H9 (cell line): ENCODE measurements at regions not wholly inside any gene's neighbourhood (a gene's known extent, or its start where the extent isn't known, plus 50 kb on each side); places are given as distances from the start of the nearest gene placed in this dataset.

Experiments used
- DNase-seq: peaks from one replicate; pipeline ENCODE4 v3.0.0-alpha.2; 2017
- H2AFZ ChIP-seq: one replicate; pipeline ENCODE4 v1.6.1; 2013; ENCODE audit warnings: mild to moderate bottlenecking, low read length, control low read depth, moderate library complexity
- H2AK5ac ChIP-seq: 2 replicates; pipeline ENCODE4 v1.6.1; 2013; ENCODE audit warnings: low read length, control low read depth, mixed read lengths; ENCODE audit not compliant: insufficient read length
- H2BK120ac ChIP-seq: one replicate; pipeline ENCODE4 v1.6.1; 2013; ENCODE audit warnings: low read depth, mild to moderate bottlenecking, low read length, control low read depth, inconsistent platforms; ENCODE audit not compliant: poor library complexity, severe bottlenecking
- H2BK12ac ChIP-seq: 2 replicates; pipeline ENCODE4 v1.6.1; 2013; ENCODE audit warnings: low read length, control low read depth, mixed read lengths, low read depth; ENCODE audit not compliant: insufficient read length
- H2BK15ac ChIP-seq: 2 replicates; pipeline ENCODE4 v1.6.1; 2013; ENCODE audit warnings: low read depth, low read length, control low read depth
- H2BK20ac ChIP-seq: one replicate; pipeline ENCODE4 v1.6.1; 2013; ENCODE audit warnings: low read depth, mild to moderate bottlenecking, low read length, control low read depth, inconsistent platforms; ENCODE audit not compliant: poor library complexity, severe bottlenecking
- H2BK5ac ChIP-seq: 2 replicates; pipeline ENCODE4 v1.6.1; 2013; ENCODE audit warnings: low read length, control low read depth, mixed read lengths; ENCODE audit not compliant: insufficient read length
- H3K14ac ChIP-seq: 2 replicates; pipeline ENCODE4 v1.6.1; 2013; ENCODE audit warnings: low read length, control low read depth; ENCODE audit not compliant: insufficient read depth
- H3K18ac ChIP-seq: 2 replicates; pipeline ENCODE4 v1.6.1; 2013; ENCODE audit warnings: low read depth, mild to moderate bottlenecking, mixed read lengths, low read length, control low read depth; ENCODE audit not compliant: insufficient read length
- H3K23ac ChIP-seq: 2 replicates; pipeline ENCODE4 v1.6.1; 2013; ENCODE audit warnings: low read length, control low read depth, mixed read lengths, low read depth; ENCODE audit not compliant: insufficient read length
- H3K23me2 ChIP-seq: 2 replicates; pipeline ENCODE4 v1.6.1; 2013; ENCODE audit warnings: low read depth, mild to moderate bottlenecking, mixed read lengths, low read length, control low read depth; ENCODE audit not compliant: insufficient read length, poor library complexity, severe bottlenecking
- H3K27ac ChIP-seq: 2 replicates; pipeline ENCODE4 v1.5.1; 2013; ENCODE audit warnings: low read length, control low read depth, mixed read lengths, low read depth; ENCODE audit not compliant: insufficient read length
- H3K27me3 ChIP-seq: 2 replicates; pipeline ENCODE4 v1.6.1; 2013; ENCODE audit warnings: low read length, control low read depth, inconsistent platforms; ENCODE audit not compliant: insufficient read depth
- H3K4ac ChIP-seq: 2 replicates; pipeline ENCODE4 v1.6.1; 2013; ENCODE audit warnings: low read depth, mild to moderate bottlenecking, control low read depth, inconsistent platforms, low read length, moderate library complexity
- H3K4me1 ChIP-seq: 2 replicates; pipeline ENCODE4 v1.6.1; 2013; ENCODE audit warnings: low read length, control low read depth, inconsistent platforms; ENCODE audit not compliant: insufficient read depth
- H3K4me2 ChIP-seq: 2 replicates; pipeline ENCODE4 v1.6.1; 2013; ENCODE audit warnings: low read length, control low read depth, mixed read lengths; ENCODE audit not compliant: insufficient read length, insufficient read depth
- H3K56ac ChIP-seq: 2 replicates; pipeline ENCODE4 v1.6.1; 2013; ENCODE audit warnings: low read depth, mild to moderate bottlenecking, mixed read lengths, low read length, control low read depth; ENCODE audit not compliant: insufficient read length
- H3K79me1 ChIP-seq: 2 replicates; pipeline ENCODE4 v1.6.1; 2013; ENCODE audit warnings: low read depth, mild to moderate bottlenecking, moderate library complexity, low read length, control low read depth, inconsistent platforms; ENCODE audit not compliant: insufficient read depth, poor library complexity, severe bottlenecking
- H3K79me2 ChIP-seq: 2 replicates; pipeline ENCODE4 v1.6.1; 2013; ENCODE audit warnings: low read length, control low read depth, inconsistent platforms; ENCODE audit not compliant: insufficient read depth
- H3K9ac ChIP-seq: 2 replicates; pipeline ENCODE4 v1.6.1; 2013; ENCODE audit warnings: low read length, control low read depth, mixed read lengths; ENCODE audit not compliant: insufficient read length; ENCODE audit errors: extremely low read depth
- H3K9me3 ChIP-seq: one replicate; pipeline ENCODE4 v1.6.1; 2013; ENCODE audit warnings: low read depth, low read length, inconsistent platforms; ENCODE audit not compliant: control insufficient read depth
- H3T11ph ChIP-seq: one replicate; pipeline ENCODE4 v1.6.1; 2013; ENCODE audit warnings: mild to moderate bottlenecking, low read length, control low read depth, inconsistent platforms
- H4K20me1 ChIP-seq: one replicate; pipeline ENCODE4 v1.6.1; 2013; ENCODE audit not compliant: control insufficient read depth, insufficient read length, insufficient read depth
- H4K5ac ChIP-seq: 2 replicates; pipeline ENCODE4 v1.6.1; 2013; ENCODE audit warnings: low read depth, mild to moderate bottlenecking, mixed read lengths, low read length, control low read depth; ENCODE audit not compliant: insufficient read length
- H4K8ac ChIP-seq: replicated peaks from 2 replicates; pipeline ENCODE4 v1.6.1; 2013; ENCODE audit warnings: low read length, control low read depth, mixed read lengths, low read depth; ENCODE audit not compliant: insufficient read length
- H4K91ac ChIP-seq: 2 replicates; pipeline ENCODE4 v1.6.1; 2013; ENCODE audit warnings: low read depth, mild to moderate bottlenecking, moderate library complexity, mixed read lengths, low read length, control low read depth; ENCODE audit not compliant: insufficient read length
- H3K27ac Mint-ChIP-seq, 3 experiments: 2 replicates in 2 of 3; 3 replicates in 1 of 3; pipeline ENCODE4 v1.8.0; 2020 to 2021; ENCODE audit warnings: mixed read lengths in 3 of 3, mild to moderate bottlenecking in 1 of 3, moderate library complexity in 1 of 3
- H3K27me3 Mint-ChIP-seq: 2 replicates; pipeline ENCODE4 v1.8.0; 2021; ENCODE audit warnings: low read depth, mild to moderate bottlenecking, moderate library complexity, mixed read lengths
- H3K36me3 Mint-ChIP-seq, 3 experiments: 2 replicates in 2 of 3; 3 replicates in 1 of 3; pipeline ENCODE4 v1.8.0; 2020 to 2021; ENCODE audit warnings: low read depth in 3 of 3, mixed read lengths in 3 of 3; ENCODE audit not compliant: insufficient read depth in 1 of 3
- H3K4me1 Mint-ChIP-seq, 2 experiments: 2 replicates each; pipeline ENCODE4 v1.8.0; 2020; ENCODE audit warnings: mixed read lengths in 2 of 2
- H3K4me3 Mint-ChIP-seq, 2 experiments: 2 replicates in 1 of 2; 3 replicates in 1 of 2; pipeline ENCODE4 v1.8.0; 2020 to 2021; ENCODE audit warnings: mild to moderate bottlenecking in 2 of 2, mixed read lengths in 2 of 2, moderate library complexity in 1 of 2
- H3K9me3 Mint-ChIP-seq, 2 experiments: 2 replicates in 1 of 2; 3 replicates in 1 of 2; pipeline ENCODE4 v1.8.0; 2020; ENCODE audit warnings: mild to moderate bottlenecking in 2 of 2, mixed read lengths in 2 of 2, moderate library complexity in 1 of 2
- WGBS: extraction: QIAGEN DNeasy Blood & Tissue Kit; methylation state at CpG from one replicate; pipeline ENCODE4 v1.1.7; 2013; ENCODE audit warnings: missing lambda C conversion rate, low lambda C conversion rate, mixed read lengths; ENCODE audit not compliant: insufficient read length; ENCODE audit errors: extremely low coverage; 5-methylcytosine and 5-hydroxymethylcytosine counted together
- TF ChIP-seq, protein P1 (sequence below): fragments of 200-600 bp; sonication (generic); conservative IDR thresholded peaks from 3 replicates; pipeline ENCODE4 v1.8.0; 2021; ENCODE audit warnings: antibody characterized with exemption, mild to moderate bottlenecking

DNA sequence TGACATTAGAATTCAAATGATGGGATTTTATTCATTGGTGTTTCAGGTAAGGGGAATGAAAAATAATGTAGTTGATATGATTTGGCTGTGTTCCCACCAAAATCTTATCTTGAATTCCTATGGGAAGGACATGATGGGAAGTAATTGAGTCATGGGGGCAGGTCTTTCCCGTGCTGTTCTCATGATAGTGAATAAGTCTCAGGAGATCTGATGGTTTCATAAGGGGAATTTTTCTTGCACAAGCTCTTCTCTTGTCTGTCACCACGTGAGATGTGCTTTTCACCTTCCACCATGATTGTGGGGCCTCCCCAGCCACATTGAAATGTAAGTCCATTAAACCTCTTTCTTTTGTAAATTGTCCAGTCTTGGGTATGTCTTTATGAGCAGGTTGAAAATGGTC is 268.6 kb upstream of the CHORDC1 start:
- no peak overlapping the region for H3K27ac ChIP-seq
- no peaks in the 10 kb centered on the region for H3K79me1 ChIP-seq
- H4K20me1 ChIP-seq: no peaks in the 10 kb centered on the region
- no peak overlapping the region for H3K23ac ChIP-seq
- H3K9ac ChIP-seq: no peak overlapping the region
- no CpG with 5 or more reads among the region's 2 CpGs for whole genome bisulfite sequencing
- H3K14ac ChIP-seq: no peak overlapping the region
- TF ChIP-seq, protein P1, sequence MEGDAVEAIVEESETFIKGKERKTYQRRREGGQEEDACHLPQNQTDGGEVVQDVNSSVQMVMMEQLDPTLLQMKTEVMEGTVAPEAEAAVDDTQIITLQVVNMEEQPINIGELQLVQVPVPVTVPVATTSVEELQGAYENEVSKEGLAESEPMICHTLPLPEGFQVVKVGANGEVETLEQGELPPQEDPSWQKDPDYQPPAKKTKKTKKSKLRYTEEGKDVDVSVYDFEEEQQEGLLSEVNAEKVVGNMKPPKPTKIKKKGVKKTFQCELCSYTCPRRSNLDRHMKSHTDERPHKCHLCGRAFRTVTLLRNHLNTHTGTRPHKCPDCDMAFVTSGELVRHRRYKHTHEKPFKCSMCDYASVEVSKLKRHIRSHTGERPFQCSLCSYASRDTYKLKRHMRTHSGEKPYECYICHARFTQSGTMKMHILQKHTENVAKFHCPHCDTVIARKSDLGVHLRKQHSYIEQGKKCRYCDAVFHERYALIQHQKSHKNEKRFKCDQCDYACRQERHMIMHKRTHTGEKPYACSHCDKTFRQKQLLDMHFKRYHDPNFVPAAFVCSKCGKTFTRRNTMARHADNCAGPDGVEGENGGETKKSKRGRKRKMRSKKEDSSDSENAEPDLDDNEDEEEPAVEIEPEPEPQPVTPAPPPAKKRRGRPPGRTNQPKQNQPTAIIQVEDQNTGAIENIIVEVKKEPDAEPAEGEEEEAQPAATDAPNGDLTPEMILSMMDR: no peak
- H3K4me1 Mint-ChIP-seq: peaks cover 5 to 6% of the 10 kb centered on the region in 2 experiments; a peak in 2 of 4 replicates
- H2BK15ac ChIP-seq: no peak overlapping the region
- H3K27me3 Mint-ChIP-seq: no peaks in the 10 kb centered on the region
- no peaks in the 10 kb centered on the region for H3K79me2 ChIP-seq
- no peak overlapping the region for H2AFZ ChIP-seq
- H4K8ac ChIP-seq: no peak overlapping the region
- no peak overlapping the region for H3K4me2 ChIP-seq
- H3K36me3 Mint-ChIP-seq: 0 out of 7 replicates have a peak, but pooled peaks cover 0 to 3% (median 0%) of the 10 kb centered on the region in 3 experiments
- H2BK120ac ChIP-seq: no peak overlapping the region
- H3K23me2 ChIP-seq: no peaks in the 10 kb centered on the region
- no peak overlapping the region for H3K27ac Mint-ChIP-seq
- DNase-seq: no peak
- no peak overlapping the region for H3K56ac ChIP-seq
- no peaks in the 10 kb centered on the region for H3K4me1 ChIP-seq
- H3K4ac ChIP-seq: no peak overlapping the region
- H3K27me3 ChIP-seq: no peaks in the 10 kb centered on the region
- no peak overlapping the region for H3K4me3 Mint-ChIP-seq
- no peak overlapping the region for H2BK5ac ChIP-seq
- H4K91ac ChIP-seq: no peak overlapping the region
- no peak overlapping the region for H2AK5ac ChIP-seq
- no peak overlapping the region for H3K18ac ChIP-seq
- H2BK12ac ChIP-seq: no peak overlapping the region
- no peak overlapping the region for H2BK20ac ChIP-seq
- no peak overlapping the region for H3T11ph ChIP-seq
- H4K5ac ChIP-seq: no peak overlapping the region
- H3K9me3 ChIP-seq: no peaks in the 10 kb centered on the region
- H3K9me3 Mint-ChIP-seq: peaks cover 2 to 8% of the 10 kb centered on the region in 2 experiments; a peak in 3 of 5 replicates
